ENCODE measurements at regions not wholly inside any gene's neighbourhood (a gene's known extent, or its start where the extent isn't known, plus 50 kb on each side); places are given as distances from the start of the nearest gene placed in this dataset.

DNA sequence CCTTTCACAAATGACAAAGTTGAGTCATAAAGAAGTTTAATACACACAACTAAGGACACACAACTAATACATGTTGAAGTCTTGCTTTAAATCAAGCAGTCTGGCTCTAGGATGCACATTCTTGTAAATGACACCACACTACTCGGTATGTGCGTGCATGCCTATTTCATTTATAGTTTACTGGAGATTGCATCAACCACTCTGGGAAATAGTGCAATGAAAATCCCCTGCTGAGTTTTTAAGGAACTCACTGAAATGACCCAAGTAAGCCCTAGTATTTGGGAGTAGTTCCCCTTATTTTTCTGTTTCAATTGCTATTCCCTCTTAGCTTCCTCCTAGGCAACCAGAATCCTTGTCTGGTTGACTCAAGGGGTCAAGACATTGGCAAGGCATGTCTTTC lies 160.2 kb upstream of the LARGE1 start:
- TF ChIP-seq, protein P1, sequence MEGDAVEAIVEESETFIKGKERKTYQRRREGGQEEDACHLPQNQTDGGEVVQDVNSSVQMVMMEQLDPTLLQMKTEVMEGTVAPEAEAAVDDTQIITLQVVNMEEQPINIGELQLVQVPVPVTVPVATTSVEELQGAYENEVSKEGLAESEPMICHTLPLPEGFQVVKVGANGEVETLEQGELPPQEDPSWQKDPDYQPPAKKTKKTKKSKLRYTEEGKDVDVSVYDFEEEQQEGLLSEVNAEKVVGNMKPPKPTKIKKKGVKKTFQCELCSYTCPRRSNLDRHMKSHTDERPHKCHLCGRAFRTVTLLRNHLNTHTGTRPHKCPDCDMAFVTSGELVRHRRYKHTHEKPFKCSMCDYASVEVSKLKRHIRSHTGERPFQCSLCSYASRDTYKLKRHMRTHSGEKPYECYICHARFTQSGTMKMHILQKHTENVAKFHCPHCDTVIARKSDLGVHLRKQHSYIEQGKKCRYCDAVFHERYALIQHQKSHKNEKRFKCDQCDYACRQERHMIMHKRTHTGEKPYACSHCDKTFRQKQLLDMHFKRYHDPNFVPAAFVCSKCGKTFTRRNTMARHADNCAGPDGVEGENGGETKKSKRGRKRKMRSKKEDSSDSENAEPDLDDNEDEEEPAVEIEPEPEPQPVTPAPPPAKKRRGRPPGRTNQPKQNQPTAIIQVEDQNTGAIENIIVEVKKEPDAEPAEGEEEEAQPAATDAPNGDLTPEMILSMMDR (IDR thresholded peaks at IDR 0.05 in 8 of 11, conservative IDR thresholded peaks at IDR 0.05 in 3 of 11): no peak
- no peak for TF ChIP-seq POLR2A (IDR thresholded peaks at IDR 0.05)

Measured in spleen (tissue), 7 donors.